AG04450 (cell line): ENCODE measurements at regions not wholly inside any gene's neighbourhood (a gene's known extent, or its start where the extent isn't known, plus 50 kb on each side); places are given as distances from the start of the nearest gene placed in this dataset.

Experiments
- CTCF ChIA-PET: fragments of 300-600, 350-600 bp; formaldehyde crosslinking; extraction: SDS; loops from one replicate; lab custom pipeline; 2022; ENCODE audit warnings: antibody characterized with exemption, inconsistent platforms; lab: Charles Lee
- POLR2A ChIA-PET: fragments of 350-600 bp; formaldehyde crosslinking; extraction: SDS; loops from one replicate; lab custom pipeline; 2021; ENCODE audit warnings: antibody characterized with exemption, inconsistent platforms; lab: Yijun Ruan, JAX
- DNase-seq: peaks from one replicate; pipeline ENCODE4 v3.0.0-alpha.2; 2011; ENCODE audit warnings: low read depth, low spot score
- H3K27ac ChIP-seq: one replicate; pipeline ENCODE4 v1.5.1; 2012; ENCODE audit warnings: low read depth, low read length, control low read depth
- H3K27me3 ChIP-seq: one replicate; pipeline ENCODE4 v1.6.0; 2012; ENCODE audit warnings: low read length; ENCODE audit not compliant: control insufficient read depth, insufficient read depth
- H3K4me3 ChIP-seq: 2 replicates; pipeline ENCODE4 v1.5.1; 2011; ENCODE audit warnings: mild to moderate bottlenecking, low read depth, low read length, control low read depth
- H3K9me3 ChIP-seq: 2 replicates; pipeline ENCODE4 v1.5.1; 2012; ENCODE audit warnings: low read length; ENCODE audit not compliant: control insufficient read depth, insufficient read depth
- CTCF ChIP-seq: IDR thresholded peaks from 2 replicates; pipeline ENCODE4 v1.5.1; 2011; ENCODE audit warnings: low read depth, low read length, control low read depth, inconsistent platforms

- no peak for TF ChIP-seq CTCF
- ChIA-PET CTCF (no interaction called here), POLR2A (no interaction called here)
Measured at GRCh38 chrX:39633293-39633692, 464.5 kb downstream of the BCOR start.

GRCh38 chrX:39636481-39636880, 461.3 kb downstream of the BCOR start:
- no peaks in the 10 kb centered on the region for H3K27me3 ChIP-seq
- H3K27ac ChIP-seq = no peak overlapping the region
- ChIA-PET POLR2A (no interaction called here), CTCF (no interaction called here)
- no peak for DNase-seq
- no peak for TF ChIP-seq CTCF
- no peaks in the 10 kb centered on the region for H3K9me3 ChIP-seq
- no peak overlapping the region for H3K4me3 ChIP-seq

More at GRCh38 chrX:39633293-39633692, 464.5 kb downstream of the BCOR start:
- no peaks in the 10 kb centered on the region for H3K27me3 ChIP-seq
- H3K27ac ChIP-seq = no peak overlapping the region
- no peaks in the 10 kb centered on the region for H3K9me3 ChIP-seq
- H3K4me3 ChIP-seq = no peak overlapping the region
- DNase-seq = no peak

- TF ChIP-seq CTCF = no peak
- Histone ChIP-seq H3K27me3 (no peaks in the 10 kb centered on the region), H3K9me3 (no peaks in the 10 kb centered on the region), H3K4me3 (no peak overlapping the region), H3K27ac (no peak overlapping the region)
- POLR2A ChIA-PET = no interaction called here
- CTCF ChIA-PET = no interaction called here
- DNase-seq = no peak
Measured at GRCh38 chrX:39638526-39638925, 459.2 kb downstream of the BCOR start.

- no peak for DNase-seq
- no peak overlapping the region for H3K27ac ChIP-seq
- no peak for TF ChIP-seq CTCF
- no peak overlapping the region for H3K4me3 ChIP-seq
- no peaks in the 10 kb centered on the region for H3K27me3 ChIP-seq
- ChIA-PET CTCF (no interaction called here), POLR2A (no interaction called here)
- H3K9me3 ChIP-seq = no peaks in the 10 kb centered on the region
Measured at GRCh38 chrX:39639871-39640270, 457.9 kb downstream of the BCOR start.

- no peak overlapping the region for H3K4me3 ChIP-seq
- no peaks in the 10 kb centered on the region for H3K27me3 ChIP-seq
- H3K9me3 ChIP-seq = no peaks in the 10 kb centered on the region
- CTCF ChIA-PET = no interaction called here
- TF ChIP-seq CTCF = no peak
- DNase-seq = no peak
- POLR2A ChIA-PET = no interaction called here
- no peak overlapping the region for H3K27ac ChIP-seq
Measured at GRCh38 chrX:39640866-39641265, 456.9 kb downstream of the BCOR start.
